ENCODE measurements at regions not wholly inside any gene's neighbourhood (a gene's known extent, or its start where the extent isn't known, plus 50 kb on each side); places are given as distances from the start of the nearest gene placed in this dataset.

GRCh38 chr12:92987362-92987761 lies 58.3 kb upstream of the EEA1 start:
- peak; percentile 86 for ATAC-seq
- intact Hi-C loops (cut with DNase I, micrococcal nuclease): loop anchor here in 1 of 2 donors (5.0 kb wide), 1 partner anchor 410 kb away; no protein-coding TSS in a partner anchor
- no peak for DNase-seq

GRCh38 chr12:92987846-92988621 lies 58.9 kb upstream of the EEA1 start:
- ATAC-seq (peak; percentile 58), DNase-seq (peak in 1 of 2 donors; percentile 26)
- intact Hi-C loops (cut with DNase I, micrococcal nuclease): loop anchor here in 1 of 2 donors (5.0 kb wide), 1 partner anchor 409 kb away; no protein-coding TSS in a partner anchor

GRCh38 chr12:92988622-92989130 lies 59.6 kb upstream of the EEA1 start:
- intact Hi-C loops (cut with DNase I, micrococcal nuclease): loop anchor here in 1 of 2 donors (5.0 kb wide), 1 partner anchor 409 kb away; no protein-coding TSS in a partner anchor
- ATAC-seq: peak; percentile 13

GRCh38 chr12:92989715-92990484 lies 60.8 kb upstream of the EEA1 start:
- intact Hi-C loops (cut with DNase I, micrococcal nuclease): loop anchor here in 1 of 2 donors (5.0 kb wide), 1 partner anchor 407 kb away; no protein-coding TSS in a partner anchor
- no peak for DNase-seq
- peak; percentile 35 for ATAC-seq

More at GRCh38 chr12:92988622-92989130, 59.6 kb upstream of the EEA1 start:
- DNase-seq: no peak

GRCh38 chr12:92991134-92991533 lies 62.0 kb upstream of the EEA1 start:
- intact Hi-C loops (cut with DNase I, micrococcal nuclease): no loop called here
- DNase-seq (no peak), ATAC-seq (no peak)

- ATAC-seq (no peak), DNase-seq (no peak)
- intact Hi-C loops (cut with DNase I, micrococcal nuclease): no loop called here
Measured at GRCh38 chr12:92992041-92992440, 62.9 kb upstream of the EEA1 start.

- DNase-seq: no peak
- ATAC-seq: no peak
- intact Hi-C loops (cut with DNase I, micrococcal nuclease): no loop called here
Measured at GRCh38 chr12:92993259-92993658, 64.2 kb upstream of the EEA1 start.

- no peak for DNase-seq
- ATAC-seq: no peak
- intact Hi-C loops (cut with DNase I, micrococcal nuclease): no loop called here
Measured at GRCh38 chr12:92995258-92995903, 66.3 kb upstream of the EEA1 start.

- ATAC-seq (peak; percentile 97), DNase-seq (peak in 1 of 2 donors; percentile 44)
- intact Hi-C loops (cut with DNase I, micrococcal nuclease): no loop called here
Measured at GRCh38 chr12:93000026-93000425, 70.9 kb upstream of the EEA1 start.

- no peak for DNase-seq
- no peak for ATAC-seq
- intact Hi-C loops (cut with DNase I, micrococcal nuclease): no loop called here
Measured at GRCh38 chr12:93001407-93001806, 72.3 kb upstream of the EEA1 start.

- intact Hi-C loops (cut with DNase I, micrococcal nuclease): no loop called here
- ATAC-seq: no peak
- no peak for DNase-seq
Measured at GRCh38 chr12:93002293-93003054, 73.4 kb upstream of the EEA1 start.

- intact Hi-C loops (cut with DNase I, micrococcal nuclease): no loop called here
- DNase-seq (no peak), ATAC-seq (no peak)
Measured at GRCh38 chr12:93003531-93004239, 74.6 kb upstream of the EEA1 start.

- intact Hi-C loops (cut with DNase I, micrococcal nuclease): no loop called here
- DNase-seq (no peak), ATAC-seq (no peak)
Measured at GRCh38 chr12:93005928-93006392, 76.9 kb upstream of the EEA1 start.

GRCh38 chr12:93006471-93007208 lies 77.5 kb upstream of the EEA1 start:
- no peak for DNase-seq
- ATAC-seq: no peak
- intact Hi-C loops (cut with DNase I, micrococcal nuclease): no loop called here

- DNase-seq (no peak), ATAC-seq (no peak)
- intact Hi-C loops (cut with DNase I, micrococcal nuclease): no loop called here
Measured at GRCh38 chr12:93007544-93007943, 78.4 kb upstream of the EEA1 start.

- ATAC-seq: no peak
- no peak for DNase-seq
- intact Hi-C loops (cut with DNase I, micrococcal nuclease): no loop called here
Measured at GRCh38 chr12:93008044-93008778, 79.1 kb upstream of the EEA1 start.
